GM18520 (cell line): ENCODE measurements at regions not wholly inside any gene's neighbourhood (a gene's known extent, or its start where the extent isn't known, plus 50 kb on each side); places are given as distances from the start of the nearest gene placed in this dataset.

Experiments
- ATAC-seq: cut with Tn5 transposase; IDR thresholded peaks from one replicate; pipeline ENCODE4 v1.9.1; 2021; ENCODE audit not compliant: unreplicated experiment

DNA sequence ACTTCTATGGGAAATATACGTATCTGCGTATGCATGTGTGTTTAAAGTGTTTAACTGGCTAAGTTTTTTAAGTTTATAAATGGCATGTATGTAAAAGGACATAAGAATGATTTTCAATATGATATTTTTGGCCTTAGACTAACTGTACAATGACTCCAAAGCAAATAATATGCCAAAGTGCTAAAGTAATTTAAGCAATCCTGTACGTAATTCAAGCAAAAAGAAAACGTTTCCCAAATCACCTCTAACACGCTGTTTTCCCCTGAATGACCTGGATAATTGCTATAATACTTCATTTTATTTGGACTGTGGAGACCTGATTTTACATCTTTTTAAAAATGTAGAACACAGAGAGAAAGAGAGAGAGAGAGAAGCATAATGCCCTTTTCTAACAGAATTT is 183.0 kb upstream of the HAND2 start:
- no peak for ATAC-seq

DNA sequence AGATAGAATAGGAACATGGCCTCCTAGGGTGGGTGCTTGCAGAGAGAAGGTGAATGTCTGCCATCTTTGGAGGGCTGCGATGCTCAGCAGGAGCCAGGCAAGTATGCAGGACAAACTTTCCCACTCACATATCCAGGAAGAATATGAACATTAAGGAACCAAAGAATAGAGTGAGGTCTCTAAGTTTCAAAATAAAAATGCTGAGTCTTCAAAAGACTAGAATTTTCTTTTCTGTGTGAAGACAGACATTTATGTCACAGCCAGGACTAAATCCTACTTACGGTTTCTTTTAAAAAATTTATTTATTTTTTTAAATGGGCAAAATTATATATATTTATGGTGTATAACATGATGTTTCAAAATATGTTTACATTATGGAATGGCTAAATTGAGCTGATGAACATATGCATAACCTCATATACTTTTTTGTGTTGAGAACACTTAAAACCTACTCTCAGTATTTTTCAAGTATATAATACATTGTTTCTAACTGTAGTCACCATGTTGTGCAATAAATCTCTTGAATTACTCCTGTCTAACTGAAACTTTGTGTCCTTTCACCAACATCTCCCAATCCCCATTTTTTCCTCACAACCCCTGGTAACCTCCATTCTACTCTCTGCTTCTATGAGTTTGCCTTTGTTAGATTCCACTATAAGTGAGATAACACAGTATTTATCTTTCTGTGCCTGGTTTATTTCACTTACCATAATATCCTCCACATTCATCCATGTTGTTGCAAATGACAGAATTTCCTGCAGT is 177.8 kb upstream of the HAND2 start:
- no peak for ATAC-seq

DNA sequence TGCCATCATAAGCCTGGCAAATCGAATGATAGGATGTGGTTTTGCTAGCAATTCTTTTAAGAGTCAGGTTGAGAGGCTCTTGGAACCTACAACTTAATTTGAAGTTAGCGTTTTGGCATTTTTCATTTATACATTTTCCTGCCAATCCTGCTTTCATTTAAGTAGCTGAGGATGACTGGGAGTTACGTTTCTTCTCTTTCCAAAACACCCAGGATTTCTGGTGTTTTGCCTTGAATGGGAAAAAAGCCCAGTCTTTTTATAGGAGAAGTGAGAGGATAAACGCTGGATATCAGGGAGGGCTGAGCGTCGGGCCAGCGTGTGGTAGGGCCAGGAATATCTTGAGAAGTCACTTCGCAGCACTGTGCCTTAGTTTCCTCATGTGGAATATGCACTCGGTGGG is 174.2 kb upstream of the HAND2 start:
- ATAC-seq = no peak

DNA sequence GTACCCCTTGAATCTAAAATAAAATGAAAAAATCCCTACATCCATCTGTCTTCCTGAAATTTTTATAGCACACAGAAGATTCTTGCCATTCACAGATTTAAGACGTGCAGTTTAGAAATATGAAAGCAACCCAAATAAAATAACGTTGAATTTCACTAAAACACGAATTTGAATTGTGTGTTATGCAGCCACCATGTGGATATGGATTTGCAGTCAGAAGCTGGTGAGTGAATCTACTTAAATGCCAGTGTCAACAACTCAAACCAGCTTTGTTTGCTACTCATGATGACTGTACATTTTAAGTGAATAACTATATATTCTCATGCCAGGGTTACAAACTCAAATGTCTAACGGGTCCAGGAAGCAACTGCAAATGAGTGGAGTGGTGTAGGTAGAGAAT is 173.0 kb upstream of the HAND2 start:
- ATAC-seq = no peak

DNA sequence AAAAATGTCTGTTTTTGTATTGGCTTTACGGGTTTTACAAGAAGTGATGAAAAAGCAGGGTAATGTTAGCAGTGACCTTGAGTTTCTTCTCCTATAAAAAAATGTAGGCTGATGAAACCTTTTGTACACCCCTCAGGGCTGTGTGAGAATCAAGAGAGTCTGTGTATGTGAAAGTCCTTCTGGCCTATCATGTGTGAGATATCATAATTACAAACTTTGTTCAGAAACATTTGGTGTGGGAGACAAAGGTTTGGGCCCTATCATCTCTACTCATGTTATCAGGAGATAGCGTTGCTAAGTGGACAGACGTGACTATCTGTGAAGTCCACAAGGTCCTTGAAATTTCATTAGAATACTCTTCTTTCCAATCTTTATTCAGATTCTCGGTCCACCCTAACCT is 170.6 kb upstream of the HAND2 start:
- no peak for ATAC-seq

DNA sequence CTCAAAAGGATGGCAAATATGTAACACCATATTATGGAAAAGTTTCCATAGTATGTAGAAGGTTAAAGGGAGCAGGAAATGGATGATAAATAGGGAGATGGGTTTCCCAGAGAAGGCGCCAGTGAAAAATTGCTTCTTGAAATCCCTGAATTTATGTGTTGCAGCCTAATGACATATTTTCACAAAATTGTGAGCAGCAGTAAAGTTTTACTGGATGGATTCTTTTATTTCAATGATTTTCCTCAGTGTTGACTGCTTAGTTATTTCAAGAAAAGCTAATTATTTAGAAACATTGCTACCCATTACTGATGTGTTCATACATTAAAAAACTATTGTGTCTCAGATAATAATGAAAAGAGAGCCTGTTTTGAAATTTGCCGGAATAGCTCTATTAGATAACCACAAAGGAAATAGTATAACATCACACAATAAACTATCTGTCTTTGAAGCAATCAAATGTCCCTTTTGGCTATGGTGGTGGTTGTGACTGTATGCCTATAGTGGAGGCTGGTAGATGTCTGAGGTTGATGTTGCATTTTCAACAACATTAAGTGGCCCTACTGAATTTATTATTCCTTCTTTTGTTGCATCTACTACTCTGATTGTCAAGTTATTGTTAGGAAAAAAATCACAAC is 169.9 kb upstream of the HAND2 start:
- no peak for ATAC-seq

DNA sequence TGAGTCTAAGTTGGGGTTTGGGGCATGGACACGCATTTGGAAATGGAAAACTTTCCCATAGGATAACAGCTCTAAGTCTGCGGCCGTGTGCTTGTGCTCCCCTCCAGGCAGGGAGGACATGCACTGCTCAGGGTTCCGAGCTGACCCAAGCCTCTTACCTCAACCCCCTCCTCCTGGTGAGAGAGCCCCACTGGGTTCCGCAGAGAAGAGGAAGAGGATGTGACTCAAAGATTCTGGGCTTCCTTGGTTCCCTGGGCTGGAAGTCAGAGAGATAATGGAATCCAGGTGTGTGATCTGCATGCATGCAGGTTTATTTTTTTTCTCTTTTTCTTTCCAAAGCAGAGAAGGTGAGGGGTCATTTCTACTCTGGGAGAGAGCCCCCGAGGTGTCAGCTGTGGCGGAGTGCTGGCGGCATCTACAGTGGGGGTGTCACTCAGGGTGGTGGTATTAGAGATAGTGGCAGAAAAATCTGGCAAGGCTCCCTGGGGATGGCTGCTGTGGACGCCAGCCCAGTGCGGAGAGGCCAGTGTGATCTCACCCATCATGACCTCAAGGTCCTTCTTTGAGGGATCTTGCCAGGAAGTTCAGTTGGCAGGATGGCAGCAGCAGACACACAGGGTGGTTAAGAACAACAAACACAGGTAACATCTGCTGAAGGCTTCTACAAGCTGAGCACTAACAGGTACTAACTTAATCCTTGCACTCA is 168.7 kb upstream of the HAND2 start:
- ATAC-seq = no peak

DNA sequence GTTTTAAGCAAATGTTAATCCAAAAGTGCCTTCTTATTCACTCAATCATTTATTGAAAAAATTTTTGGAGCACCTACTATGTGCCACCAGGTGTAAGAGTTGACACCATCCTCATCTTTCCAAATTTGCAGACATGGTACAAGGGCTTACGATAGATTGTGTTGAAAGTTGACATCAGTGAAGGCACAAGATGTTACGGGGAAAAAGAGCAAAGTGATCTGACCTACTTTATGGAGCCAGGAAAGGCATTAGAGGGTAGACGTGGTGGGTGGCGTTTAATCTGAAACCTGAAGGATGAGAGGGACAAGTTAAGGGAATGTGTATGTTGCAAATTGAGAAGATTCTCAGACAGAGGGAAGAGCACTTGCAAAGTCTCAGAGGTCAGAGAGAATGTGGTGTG is 167.8 kb upstream of the HAND2 start:
- no peak for ATAC-seq

DNA sequence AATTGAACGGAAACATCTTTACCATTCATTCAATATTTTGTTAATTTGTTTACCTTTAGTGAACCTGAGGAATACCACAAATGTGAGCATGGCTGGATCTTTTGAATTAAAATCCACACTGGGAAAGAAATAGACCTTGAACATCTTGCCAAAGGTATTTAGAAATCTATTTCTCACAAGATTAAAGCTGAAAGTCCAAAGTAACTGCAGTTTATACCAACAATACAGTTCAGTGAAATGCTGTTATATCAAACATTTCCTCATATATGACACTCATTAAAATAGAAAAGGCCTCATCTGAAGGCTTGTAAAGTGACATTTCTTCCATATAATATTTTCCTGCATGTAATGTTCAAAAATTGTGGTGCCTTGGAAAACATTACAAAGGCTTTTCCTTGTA is 166.5 kb upstream of the HAND2 start:
- no peak for ATAC-seq

DNA sequence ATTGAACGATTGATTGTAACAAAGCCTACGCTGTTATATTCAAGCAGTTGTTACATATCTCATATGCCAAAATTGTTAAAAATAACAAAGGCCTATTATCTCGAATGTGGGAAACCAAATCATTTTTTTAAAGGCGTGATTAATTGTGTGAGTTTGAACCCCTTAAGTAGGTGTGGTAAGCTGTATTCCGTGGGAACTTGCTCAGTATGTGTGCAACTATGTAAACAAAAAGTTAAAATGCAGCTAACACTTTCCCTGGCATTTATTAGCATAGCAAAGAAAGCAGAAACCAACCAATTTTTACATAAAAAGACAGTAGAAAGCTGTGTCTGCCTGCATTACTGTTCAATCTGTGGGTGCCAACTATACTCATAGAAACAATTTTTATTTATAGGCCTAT is 166.0 kb upstream of the HAND2 start:
- no peak for ATAC-seq

DNA sequence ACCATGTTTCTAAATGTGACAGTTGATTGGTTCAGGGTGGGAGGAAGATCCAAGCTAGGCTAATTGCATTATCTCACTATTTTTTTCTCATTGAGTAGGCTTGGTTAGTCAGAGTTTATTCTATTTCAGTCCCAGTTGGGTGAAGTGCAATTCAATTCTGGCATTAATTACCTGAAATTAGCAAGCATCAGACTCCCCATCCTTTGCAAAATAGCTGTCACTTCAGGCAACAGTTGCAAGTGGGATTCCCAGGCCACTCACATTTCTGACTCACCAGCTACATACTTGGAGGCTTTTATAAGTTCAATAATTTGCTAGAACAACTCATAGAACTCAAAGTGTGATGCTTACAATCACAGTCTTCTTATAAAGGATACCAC is 155.8 kb upstream of the HAND2 start:
- no peak for ATAC-seq

DNA sequence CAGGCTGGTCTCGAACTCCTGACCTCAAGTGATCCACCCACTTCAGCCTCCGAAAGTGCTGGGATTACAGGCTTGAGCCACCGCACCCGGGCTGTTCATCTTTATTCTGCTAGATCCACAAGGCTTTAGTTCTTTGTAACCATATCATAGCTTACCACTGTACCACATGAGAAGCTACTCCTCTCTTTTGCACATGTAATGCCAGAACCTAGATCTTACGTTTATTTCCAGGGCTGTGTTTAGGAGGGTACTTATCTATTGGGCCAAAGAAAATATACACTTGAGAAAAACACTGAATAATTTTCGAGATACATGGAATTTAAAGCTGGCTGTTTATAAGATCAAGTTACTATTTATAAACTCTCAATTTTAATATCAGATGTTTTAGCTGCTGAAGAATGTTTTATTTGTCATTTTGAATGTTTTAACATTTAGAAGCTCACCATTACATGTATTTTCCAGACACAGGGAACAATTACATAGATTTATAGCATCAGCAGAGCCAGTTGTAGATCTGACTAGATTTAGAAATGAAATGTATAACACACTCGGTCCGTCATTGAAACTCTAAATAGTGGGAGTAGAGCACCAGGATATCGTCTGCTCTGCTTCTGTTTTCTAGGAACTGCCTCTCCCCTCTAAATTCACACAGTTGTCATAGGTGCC is 155.3 kb upstream of the HAND2 start:
- ATAC-seq = no peak

DNA sequence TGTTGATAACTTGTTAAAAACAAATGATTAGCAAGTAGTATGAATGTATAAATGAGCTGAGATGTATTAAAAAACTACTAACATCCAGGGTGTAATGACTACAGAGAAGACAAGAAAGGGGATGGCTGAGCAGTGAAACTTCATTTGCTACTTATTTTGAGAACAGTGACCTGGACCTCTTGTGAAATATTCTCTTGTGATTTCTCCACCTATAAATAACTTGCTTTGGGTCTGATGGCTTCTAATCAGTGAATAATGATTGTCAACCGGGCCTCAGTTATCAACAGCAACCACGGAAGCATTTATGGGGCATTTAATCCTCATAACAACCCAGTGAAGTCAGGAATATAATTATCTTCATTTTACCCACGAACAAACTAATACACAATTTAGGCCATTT is 154.2 kb upstream of the HAND2 start:
- ATAC-seq = no peak

DNA sequence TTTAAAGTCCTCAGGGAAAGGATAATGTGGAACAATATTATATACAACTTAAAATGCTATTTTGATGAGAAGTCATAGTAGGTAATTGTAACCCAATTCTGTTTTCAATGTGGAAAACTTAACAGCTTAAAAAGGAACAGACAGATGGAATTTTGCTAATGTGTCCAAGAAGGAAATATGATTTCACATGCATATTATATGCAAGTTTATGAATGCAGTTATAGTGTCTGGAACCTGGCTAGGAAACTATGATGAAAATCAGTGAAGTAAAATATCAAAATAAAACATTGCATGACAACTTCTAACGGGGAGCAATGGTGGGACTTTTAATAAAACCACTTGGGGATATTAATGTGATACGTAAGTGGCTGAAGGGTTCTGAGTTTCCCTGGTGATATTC is 152.6 kb upstream of the HAND2 start:
- ATAC-seq = no peak

DNA sequence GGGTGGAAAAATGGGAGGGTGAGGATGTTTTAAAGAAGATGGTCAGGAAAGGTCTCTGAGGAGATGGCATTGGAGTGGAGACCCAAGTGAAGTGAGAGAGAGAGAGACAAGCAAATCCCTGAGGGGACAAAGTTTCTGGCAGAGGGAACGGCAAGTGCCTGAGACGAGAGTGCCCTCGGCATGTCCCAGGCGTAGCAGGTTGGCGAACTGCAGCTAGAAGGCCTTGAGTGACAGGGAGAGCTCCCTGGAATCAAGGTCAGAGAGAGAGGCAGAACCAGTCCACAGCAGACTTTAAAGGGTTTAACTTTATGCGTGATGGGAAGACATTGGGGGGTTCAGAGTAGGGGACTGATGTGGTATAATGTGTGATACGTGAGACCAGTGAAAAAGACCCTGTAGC is 150.2 kb upstream of the HAND2 start:
- ATAC-seq = no peak

DNA sequence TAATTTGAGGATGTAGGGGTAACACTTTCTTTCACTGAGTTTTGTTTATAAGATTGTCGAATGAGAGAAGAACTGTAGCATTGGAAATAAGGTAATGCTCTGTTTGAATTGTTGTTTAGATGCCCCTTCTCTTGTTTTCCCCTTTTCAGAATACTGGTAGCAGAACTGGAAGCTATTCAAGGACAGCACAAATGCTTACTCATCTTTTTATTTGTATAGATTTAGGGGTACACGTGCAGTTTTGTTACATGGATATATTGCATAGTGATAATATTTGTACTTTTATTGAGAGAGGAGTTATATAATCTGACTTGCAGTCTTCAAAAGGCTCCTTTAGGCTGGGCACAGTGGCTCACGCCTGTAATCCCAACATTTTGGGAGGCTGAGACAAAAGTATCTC is 145.4 kb upstream of the HAND2 start:
- ATAC-seq = no peak

DNA sequence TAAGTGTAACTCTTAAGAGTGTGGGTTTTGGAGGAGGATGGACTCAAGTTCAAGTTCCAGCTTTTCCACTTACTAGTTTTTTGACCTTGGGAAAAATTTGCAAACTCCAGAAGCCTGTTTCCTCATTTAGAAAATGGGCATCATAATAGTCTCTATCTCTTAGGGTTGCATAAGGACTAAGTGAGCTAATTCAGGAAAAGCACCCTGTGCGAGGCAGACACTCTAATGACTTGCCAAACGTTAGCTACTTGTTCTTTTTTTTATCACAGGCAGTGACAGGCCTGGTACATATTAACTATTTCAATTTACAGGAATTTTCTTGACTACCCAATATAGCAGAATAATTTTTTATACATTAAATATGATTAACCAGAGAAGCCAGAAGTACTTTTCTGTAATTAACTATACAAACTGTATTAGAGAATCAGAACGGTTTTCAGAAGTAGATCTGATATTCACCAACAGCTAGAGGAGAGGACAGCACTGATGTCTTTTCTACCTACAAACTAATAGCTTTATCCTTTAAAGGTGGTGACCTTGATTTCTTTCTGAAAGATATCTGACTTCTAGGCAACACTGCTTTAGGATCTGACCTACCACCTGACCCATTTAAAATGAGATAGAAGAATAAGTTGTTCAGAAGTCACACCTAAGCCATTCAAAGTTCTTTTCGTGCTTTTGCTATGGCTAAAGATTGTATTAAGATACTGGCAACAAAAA is 139.6 kb upstream of the HAND2 start:
- no peak for ATAC-seq

DNA sequence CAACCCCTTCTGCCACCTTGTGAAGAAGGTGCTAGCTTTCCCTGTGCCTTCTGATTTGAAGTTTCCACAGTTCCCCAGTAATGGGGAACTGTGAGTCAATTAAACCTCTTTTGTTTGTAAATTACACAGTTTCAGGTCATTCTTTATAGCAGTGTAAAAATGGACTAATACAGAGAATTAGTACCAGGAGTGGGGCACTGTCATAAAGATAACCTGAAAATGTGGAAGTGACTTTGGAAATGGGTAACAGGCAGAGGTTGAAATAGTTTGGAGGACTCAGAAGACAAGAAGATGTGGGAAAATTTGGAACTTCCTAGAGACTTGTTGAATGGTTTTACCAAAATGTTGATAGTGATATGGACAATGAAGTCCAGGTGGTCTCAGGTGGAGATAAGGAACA is 131.0 kb upstream of the HAND2 start:
- no peak for ATAC-seq

DNA sequence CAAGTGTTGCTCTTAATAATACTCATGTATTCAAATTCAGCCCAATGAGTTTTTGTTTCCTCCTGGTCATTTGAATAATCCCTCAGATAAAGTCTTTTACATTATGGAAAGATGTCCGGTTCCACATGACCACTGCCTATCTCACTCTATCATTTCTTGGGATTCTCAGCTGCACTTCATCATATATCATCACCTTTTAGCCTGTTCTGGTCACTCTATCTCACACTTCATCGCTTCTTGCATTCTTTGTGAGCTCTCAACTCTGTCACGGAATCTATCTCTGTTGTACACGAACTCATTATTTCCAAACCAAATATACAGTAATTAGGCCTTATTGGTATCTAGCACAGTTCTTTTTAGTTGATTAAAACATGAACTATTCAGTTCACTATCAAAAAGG is 126.9 kb upstream of the HAND2 start:
- ATAC-seq = no peak

DNA sequence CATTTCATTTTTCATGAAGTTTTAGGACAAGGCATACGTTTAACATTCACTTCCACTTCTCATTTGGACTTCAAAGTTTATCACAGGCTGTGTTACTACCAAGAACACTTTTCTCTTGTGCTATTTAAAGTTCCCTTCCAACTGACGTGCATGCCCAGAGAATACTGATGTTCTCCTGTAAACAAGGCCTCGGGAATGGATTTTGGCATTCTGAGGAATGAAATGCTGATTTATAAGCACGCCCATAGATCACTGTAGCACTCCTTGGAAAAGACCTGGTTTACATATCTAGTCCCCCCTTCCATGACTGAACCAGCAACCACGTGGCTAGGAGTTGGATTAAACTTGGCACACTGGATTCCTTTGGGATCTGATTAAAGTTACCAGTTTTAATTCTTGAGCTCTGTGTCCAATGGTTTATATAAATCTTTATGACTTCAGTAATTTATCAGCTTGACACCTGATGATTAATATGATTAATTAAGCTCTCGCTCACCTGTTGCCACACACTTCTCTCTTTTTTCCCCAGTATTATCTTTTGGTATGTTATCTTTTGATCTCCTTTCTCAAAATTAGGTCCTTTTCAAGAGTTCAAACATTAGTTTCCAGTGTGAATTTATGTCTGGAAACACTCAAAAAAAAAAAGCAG is 122.4 kb upstream of the HAND2 start:
- ATAC-seq = no peak
